GM19238 (cell line): ENCODE measurements at regions not wholly inside any gene's neighbourhood (a gene's known extent, or its start where the extent isn't known, plus 50 kb on each side); places are given as distances from the start of the nearest gene placed in this dataset.

Experiments
- DNase-seq: peaks from one replicate; pipeline ENCODE4 v3.0.0; 2011; ENCODE audit warnings: low spot score; ENCODE audit not compliant: insufficient read length

GRCh38 chr13:88074794-88075510, 403.8 kb downstream of the SLITRK5 start:
- no peak for DNase-seq

- DNase-seq: no peak
Observed at GRCh38 chr13:88085036-88085435, 413.9 kb downstream of the SLITRK5 start.

DNA sequence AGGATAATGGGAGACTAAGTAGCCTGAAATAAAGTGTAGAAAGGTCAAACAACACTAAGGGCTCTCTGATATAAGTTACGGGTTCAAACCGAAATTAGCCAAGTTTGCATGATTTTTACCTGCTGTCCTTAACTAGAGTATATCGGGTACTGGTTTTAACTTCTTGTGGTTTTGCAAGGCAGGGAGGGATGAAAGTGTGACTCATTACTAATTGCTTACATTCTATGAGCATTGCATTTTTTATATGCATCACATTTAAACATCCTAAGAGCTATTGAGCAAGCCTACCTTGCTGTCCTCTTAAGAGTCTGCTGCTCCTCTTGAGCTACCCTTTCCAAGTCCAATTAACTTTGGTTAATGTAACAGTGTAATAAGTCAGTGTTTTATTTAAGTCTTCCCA, 415.4 kb downstream of the SLITRK5 start:
- no peak for DNase-seq

GRCh38 chr13:88097541-88097940, 426.4 kb downstream of the SLITRK5 start:
- no peak for DNase-seq

- DNase-seq: no peak
Observed at GRCh38 chr13:88103824-88104223, 432.7 kb downstream of the SLITRK5 start.

GRCh38 chr13:88104576-88104975, 433.4 kb downstream of the SLITRK5 start:
- no peak for DNase-seq

DNA sequence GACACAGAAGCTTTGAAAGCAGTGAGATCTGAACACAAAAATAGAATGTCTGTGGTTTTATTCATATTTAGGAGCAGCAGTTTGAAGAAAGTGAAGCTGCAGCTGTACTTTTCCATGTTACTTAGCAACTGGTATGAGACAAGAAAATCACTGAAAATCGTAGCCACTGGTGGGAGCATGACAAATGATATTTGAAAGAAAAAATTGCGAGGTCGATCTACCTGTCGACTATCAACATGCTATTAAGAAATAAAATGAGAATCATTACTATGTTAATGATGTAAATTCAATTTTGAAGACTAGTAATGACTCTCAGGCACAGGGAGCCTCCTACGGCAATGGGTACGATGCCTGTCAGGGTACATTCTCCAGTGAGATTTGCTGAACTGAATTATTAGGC, 436.4 kb downstream of the SLITRK5 start:
- DNase-seq: no peak

DNA sequence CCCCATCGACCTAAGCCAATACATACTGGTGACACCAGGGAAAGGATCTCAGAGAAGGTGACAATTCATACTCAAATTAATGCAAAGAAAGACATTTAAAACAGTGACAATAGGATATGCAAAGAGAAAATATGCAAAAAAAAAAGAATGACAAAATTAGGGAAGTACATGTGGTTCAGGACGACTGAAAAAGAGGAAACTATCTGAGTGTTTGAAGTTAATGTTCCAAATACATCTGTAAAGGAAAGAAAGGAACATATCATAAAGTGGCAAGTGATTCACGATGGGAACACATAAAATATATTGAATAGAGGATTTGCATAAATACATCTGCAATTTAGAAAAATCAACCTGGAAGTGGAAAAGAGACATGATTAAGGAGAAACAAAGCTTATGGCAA, 441.4 kb downstream of the SLITRK5 start:
- no peak for DNase-seq

- no peak for DNase-seq
Observed at GRCh38 chr13:88115976-88116375, 444.8 kb downstream of the SLITRK5 start.

DNA sequence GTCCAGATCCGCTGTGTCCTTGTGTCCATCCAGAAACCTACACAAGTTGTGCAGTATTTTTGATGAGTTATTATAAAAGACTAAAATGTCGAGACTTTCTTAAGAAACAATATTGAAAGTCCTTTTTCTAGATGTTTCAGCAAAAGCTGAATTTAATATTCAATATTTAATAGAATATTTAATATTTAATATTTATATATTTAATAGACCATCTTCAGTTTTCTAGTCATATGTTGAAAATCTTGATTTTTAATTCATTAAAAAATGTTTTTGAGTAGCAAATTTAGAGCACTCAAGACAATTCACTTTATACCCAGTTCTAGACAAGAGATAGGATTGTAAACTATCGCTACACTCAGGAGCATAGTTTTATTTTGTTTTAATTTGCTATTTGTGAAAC, 447.8 kb downstream of the SLITRK5 start:
- no peak for DNase-seq

DNA sequence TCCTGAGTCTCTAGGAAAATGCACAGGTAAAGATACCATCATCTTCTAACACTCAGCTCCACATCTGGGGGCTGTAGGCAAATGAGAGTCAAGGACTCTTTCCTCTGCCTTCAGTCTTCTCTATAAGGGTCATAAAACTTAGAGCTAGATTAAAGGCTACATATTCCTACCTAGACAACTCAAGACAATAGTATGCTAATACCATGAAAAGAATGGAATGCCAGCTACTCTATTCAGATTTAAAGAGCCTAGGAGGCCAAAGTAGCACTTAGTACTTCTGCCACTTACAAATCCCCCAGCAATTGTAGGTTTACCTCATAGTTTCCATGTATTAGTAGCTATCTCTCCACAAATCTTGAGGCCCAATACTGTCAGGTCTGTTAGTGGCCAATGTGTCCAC, 453.0 kb downstream of the SLITRK5 start:
- DNase-seq: no peak

DNA sequence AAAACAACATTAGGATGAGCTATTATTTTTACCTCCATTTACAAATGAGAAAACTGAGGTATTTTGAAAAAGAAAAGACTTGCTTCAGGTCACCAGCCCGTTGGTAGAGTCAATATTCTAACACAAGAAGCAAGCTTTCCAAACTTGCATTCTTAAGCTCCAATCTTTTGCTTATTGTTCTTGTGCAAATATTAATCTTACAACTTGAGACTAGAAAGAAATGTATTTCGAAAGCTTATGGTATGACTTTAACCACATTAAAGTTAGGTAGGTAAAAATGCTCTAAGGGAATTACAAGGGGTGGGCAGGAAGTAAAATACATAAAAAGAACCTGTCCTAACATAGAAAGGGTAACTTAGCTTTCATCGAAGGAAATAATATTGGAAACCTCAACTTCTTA, 453.9 kb downstream of the SLITRK5 start:
- no peak for DNase-seq

- no peak for DNase-seq
Observed at GRCh38 chr13:88136098-88136790, 465.1 kb downstream of the SLITRK5 start.

GRCh38 chr13:88142653-88143052, 471.5 kb downstream of the SLITRK5 start:
- DNase-seq: no peak

DNA sequence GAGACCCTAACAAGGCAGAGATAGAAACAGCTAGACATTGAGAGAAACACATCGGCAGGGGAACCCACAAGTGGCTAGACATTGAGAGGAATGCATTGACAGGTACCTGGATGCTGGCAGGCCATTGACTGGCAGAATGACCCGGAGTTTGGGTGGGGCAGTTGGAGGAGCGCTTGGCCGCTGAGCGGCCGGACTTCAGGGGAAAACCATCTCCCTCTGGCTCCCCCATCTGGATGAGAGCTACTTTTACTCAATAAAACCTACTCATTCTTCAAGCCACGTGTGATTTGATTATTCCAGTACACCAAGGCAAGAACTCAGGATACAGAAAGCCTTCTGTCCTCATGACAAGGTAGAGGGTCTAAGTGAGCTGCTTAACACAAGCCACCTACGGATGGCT, 473.4 kb downstream of the SLITRK5 start:
- no peak for DNase-seq

DNA sequence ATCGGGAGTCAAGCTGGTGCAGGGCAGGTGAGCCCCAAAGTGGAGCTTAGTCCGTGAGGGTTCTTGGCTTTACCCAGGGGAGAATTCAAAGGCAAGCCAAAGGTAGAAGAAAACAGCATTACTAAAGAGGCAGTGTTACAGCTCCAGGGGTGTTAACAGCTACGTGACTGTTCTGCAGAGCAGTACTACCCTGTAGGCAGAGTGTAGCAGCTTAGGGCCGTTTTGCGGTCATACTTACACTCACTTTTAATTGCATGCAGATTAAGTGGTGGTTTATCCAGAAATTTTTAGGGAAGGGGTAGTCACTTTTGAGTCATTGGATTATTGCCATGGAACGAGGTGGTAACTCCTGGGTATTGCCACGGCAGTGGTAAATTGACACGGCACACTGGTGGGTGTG, 482.2 kb downstream of the SLITRK5 start:
- DNase-seq: no peak

GRCh38 chr13:88154001-88154400, 482.8 kb downstream of the SLITRK5 start:
- no peak for DNase-seq

DNA sequence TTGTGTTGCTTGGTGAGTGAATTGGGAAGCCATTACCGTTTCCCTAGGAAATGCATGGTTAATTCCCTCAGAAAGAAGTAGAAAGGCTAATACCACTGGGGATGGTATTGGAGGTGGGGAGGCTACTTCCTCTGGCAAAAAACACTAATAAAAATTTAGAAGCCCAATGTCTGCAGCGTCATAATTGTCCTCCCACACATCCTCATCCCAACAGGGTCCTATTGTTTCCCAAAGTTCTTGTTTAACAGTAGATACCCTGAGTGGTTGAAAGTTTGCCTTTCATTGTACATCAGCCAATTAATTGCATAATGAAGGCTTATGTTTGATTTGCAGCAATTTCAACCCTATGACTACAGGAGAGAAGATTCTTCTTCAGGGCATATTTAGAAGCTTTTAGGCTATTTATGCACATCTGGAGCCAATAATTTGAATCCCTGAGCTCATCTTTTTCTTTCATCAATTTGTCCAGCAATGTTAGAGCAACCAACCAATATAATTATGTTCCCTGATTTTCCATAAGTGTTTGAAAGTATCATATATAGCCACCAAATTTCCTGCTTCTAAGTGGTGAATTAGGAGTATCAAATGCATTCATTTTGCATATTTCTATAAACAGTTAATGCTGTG, 491.0 kb downstream of the SLITRK5 start:
- DNase-seq: no peak

DNA sequence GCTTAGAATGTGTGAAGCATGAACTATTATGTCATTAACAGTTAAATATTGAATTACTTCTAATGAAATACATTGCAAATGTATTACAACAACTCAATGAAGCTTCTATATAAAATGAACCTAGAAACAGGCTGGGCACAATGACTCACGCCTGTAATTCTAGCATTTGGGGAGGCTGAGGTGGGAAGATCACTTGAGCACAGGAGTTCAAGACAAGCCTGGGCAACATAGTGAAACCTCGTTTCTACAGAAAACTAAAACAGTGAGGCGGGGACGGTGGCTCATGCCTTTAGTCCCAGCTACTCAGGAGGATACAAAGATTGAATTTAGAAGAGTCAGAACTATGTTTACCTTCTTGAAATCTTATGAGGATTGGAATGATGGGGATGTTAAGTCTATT, 505.1 kb downstream of the SLITRK5 start:
- no peak for DNase-seq

DNA sequence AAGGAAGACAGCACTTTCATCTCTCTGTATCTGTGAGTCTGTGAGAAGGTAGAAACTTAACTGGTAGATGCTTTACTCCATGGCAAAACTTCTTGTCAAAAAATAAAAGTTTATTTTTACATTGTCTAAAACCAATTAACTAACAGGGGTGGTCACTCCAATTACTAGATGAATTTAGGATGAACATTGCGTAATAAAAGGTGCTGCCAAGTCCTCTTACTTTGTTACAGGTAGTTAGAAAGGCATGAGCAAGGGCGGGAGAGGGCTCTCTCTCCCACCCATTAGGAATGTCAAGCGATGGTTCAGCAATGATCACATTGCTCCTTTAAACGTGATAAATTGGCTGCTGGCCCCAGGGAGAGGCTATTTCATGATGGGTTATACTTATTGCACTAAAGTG, 512.3 kb downstream of the SLITRK5 start:
- DNase-seq: no peak

DNA sequence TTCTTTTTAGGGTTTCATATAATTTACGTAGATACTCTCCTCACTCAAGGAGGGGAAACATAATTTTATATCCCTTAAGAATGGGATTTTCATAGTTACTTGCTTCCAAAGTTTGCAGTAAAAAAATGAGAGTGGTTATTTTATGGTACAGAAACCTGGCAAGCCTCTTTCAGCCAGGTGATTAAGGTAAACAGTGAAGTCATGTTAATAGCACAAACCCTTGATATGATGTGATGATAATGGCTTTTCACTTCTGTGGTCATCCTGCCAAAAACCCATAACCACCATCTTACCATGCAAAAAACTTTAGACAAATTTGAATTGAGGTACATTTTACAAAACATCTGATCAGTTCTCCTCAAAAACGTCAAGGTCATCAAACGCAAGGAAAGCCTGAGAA, 517.8 kb downstream of the SLITRK5 start:
- DNase-seq: no peak

GRCh38 chr13:88189728-88190127, 518.6 kb downstream of the SLITRK5 start:
- no peak for DNase-seq

- no peak for DNase-seq
Observed at GRCh38 chr13:88196106-88196505, 524.9 kb downstream of the SLITRK5 start.
